Keratinocyte (primary cell): ENCODE measurements at regions not wholly inside any gene's neighbourhood (a gene's known extent, or its start where the extent isn't known, plus 50 kb on each side); places are given as distances from the start of the nearest gene placed in this dataset.

Experiments used
- DNase-seq: peaks from one replicate; pipeline ENCODE4 v3.0.0-alpha.2; 2011; ENCODE audit warnings: low read depth, missing footprints, low spot score
- FAIRE-seq: peaks from 2 replicates; lab custom pipeline; 2011; peaks lifted over from hg19 to GRCh38; lab: Jason Lieb, UNC
- H2AFZ ChIP-seq: 2 replicates; pipeline ENCODE4 v1.6.0; 2012; ENCODE audit warnings: low read length, control low read depth, inconsistent platforms; ENCODE audit not compliant: control insufficient read depth
- H3K27ac ChIP-seq: 2 replicates; pipeline ENCODE4 v1.5.1; 2011; ENCODE audit warnings: low read length; ENCODE audit not compliant: control insufficient read depth, insufficient read depth
- H3K27me3 ChIP-seq: 3 replicates; pipeline ENCODE4 v1.6.0; 2011; ENCODE audit warnings: low read length; ENCODE audit not compliant: control insufficient read depth, insufficient read depth; ENCODE audit errors: extremely low read depth
- H3K36me3 ChIP-seq, 2 experiments: 2 replicates in 1 of 2; 3 replicates in 1 of 2; pipeline ENCODE4 v1.5.1; 2011; ENCODE audit warnings: low read length in 2 of 2, mild to moderate bottlenecking in 1 of 2; ENCODE audit not compliant: control insufficient read depth in 2 of 2, insufficient read depth in 2 of 2; ENCODE audit errors: extremely low read depth in 1 of 2
- H3K4me1 ChIP-seq: 3 replicates; pipeline ENCODE4 v1.5.1; 2011; ENCODE audit warnings: low read length; ENCODE audit not compliant: control insufficient read depth, insufficient read depth; ENCODE audit errors: extremely low read depth
- H3K4me2 ChIP-seq: 3 replicates; pipeline ENCODE4 v1.6.0; 2011; ENCODE audit warnings: low read depth, low read length; ENCODE audit not compliant: control insufficient read depth, insufficient read depth; ENCODE audit errors: extremely low read depth
- H3K4me3 ChIP-seq, 3 experiments: fragments of 200-600 bp in 1 of 3; sonication (generic) in 1 of 3; 2 replicates in 2 of 3; 3 replicates in 1 of 3; pipeline ENCODE4 v1.5.1; 2011 to 2016; ENCODE audit warnings: low read length in 3 of 3, mild to moderate bottlenecking in 3 of 3, control low read depth in 2 of 3, inconsistent platforms in 1 of 3, low read depth in 1 of 3, mixed read lengths in 1 of 3, mixed run types in 1 of 3, moderate library complexity in 1 of 3; ENCODE audit not compliant: control insufficient read depth in 2 of 3, insufficient read depth in 2 of 3; ENCODE audit errors: extremely low read depth in 1 of 3
- H3K79me2 ChIP-seq: 2 replicates; pipeline ENCODE4 v1.6.0; 2012; ENCODE audit warnings: low read length; ENCODE audit not compliant: control insufficient read depth, insufficient read depth
- H3K9ac ChIP-seq: 3 replicates; pipeline ENCODE4 v1.6.0; 2011; ENCODE audit warnings: low read length; ENCODE audit not compliant: control insufficient read depth, insufficient read depth; ENCODE audit errors: extremely low read depth
- H3K9me1 ChIP-seq: 3 replicates; pipeline ENCODE4 v1.6.0; 2011; ENCODE audit warnings: low read length; ENCODE audit not compliant: control insufficient read depth, insufficient read depth; ENCODE audit errors: extremely low read depth
- H3K9me3 ChIP-seq: 2 replicates; pipeline ENCODE4 v1.5.1; 2012; ENCODE audit warnings: low read depth, low read length; ENCODE audit not compliant: control insufficient read depth
- H4K20me1 ChIP-seq: 3 replicates; pipeline ENCODE4 v1.6.0; 2011; ENCODE audit warnings: low read length; ENCODE audit not compliant: control insufficient read depth, insufficient read depth; ENCODE audit errors: extremely low read depth
- EZH2 ChIP-seq: IDR thresholded peaks from one replicate; pipeline ENCODE4 v1.6.1; 2012; ENCODE audit warnings: inconsistent platforms, mild to moderate bottlenecking, low read length, moderate library complexity
- dilution Hi-C: fragments of 300-500 bp; cut with MboI; formaldehyde crosslinking; loops from one replicate; pipeline ENCODE4 v1.7.0; 2020; ENCODE audit warnings: low sequenced_read_pairs; ENCODE audit not compliant: extremely low pct_ligation_motif_present
- TF ChIP-seq, protein P1 (sequence below), 3 experiments: IDR thresholded peaks in 1 of 3; conservative IDR thresholded peaks in 1 of 3; optimal IDR thresholded peaks in 1 of 3; 2 replicates in 2 of 3; 3 replicates in 1 of 3; pipeline versions ENCODE3 to v1.5.1; 2011; ENCODE audit warnings: low read length in 3 of 3, mild to moderate bottlenecking in 3 of 3, moderate library complexity in 2 of 3, control low read depth in 1 of 3, inconsistent platforms in 1 of 3; ENCODE audit not compliant: insufficient read depth in 2 of 3; ENCODE audit errors: extremely low read depth in 1 of 3

DNA sequence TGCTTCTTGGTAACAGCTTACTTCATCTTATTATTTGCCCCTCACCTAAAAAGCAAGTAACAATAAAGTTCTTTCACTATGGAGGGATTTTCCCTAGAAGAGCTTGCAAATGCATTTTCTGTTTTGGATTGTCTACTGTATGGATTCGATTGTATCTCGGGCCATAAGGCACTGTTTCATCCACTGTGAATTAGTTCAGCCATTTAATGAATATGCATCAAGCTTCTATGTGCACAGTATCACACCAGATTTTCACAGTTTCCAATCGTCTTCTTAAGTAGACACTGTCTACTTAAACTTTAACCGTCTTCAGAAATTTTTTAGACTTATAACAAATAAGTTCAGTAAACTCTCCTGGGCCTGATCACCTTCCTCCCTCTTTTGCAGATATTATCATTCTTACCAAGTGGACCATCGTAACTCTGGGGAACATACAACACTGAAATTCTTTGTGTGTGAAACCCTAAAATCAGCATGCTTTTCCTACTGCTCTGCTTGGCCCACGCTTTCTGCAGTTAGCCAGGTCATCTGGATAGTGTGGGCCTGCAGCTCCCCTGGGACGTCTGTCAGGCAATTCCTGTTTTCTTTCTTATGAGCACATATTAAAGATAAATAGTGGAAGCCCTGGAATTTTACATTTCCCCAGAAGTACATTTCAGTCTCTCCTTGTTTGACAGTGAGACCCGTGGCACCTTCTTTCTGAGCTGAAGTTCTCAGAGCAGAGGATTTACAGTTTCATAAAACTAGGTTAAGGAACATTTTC, 136.5 kb upstream of the PDE10A start:
- FAIRE-seq (no peak), DNase-seq (no peak)
- no peaks in the 10 kb centered on the region for H3K36me3 ChIP-seq
- no peaks in the 10 kb centered on the region for H3K9me1 ChIP-seq
- H3K4me3 ChIP-seq, result no peak overlapping the region
- no peaks in the 10 kb centered on the region for H3K4me1 ChIP-seq
- H3K27me3 ChIP-seq, result no peaks in the 10 kb centered on the region
- no peak overlapping the region for H3K9ac ChIP-seq
- no peaks in the 10 kb centered on the region for H3K79me2 ChIP-seq
- H3K27ac ChIP-seq, result no peak overlapping the region
- H2AFZ ChIP-seq, result no peak overlapping the region
- H4K20me1 ChIP-seq, result no peaks in the 10 kb centered on the region
- peaks cover 2% of the 10 kb centered on the region for H3K9me3 ChIP-seq
- dilution Hi-C loops, result no loop called here
- no peak overlapping the region for H3K4me2 ChIP-seq
- TF ChIP-seq EZH2, result no peak
- TF ChIP-seq, protein P1, sequence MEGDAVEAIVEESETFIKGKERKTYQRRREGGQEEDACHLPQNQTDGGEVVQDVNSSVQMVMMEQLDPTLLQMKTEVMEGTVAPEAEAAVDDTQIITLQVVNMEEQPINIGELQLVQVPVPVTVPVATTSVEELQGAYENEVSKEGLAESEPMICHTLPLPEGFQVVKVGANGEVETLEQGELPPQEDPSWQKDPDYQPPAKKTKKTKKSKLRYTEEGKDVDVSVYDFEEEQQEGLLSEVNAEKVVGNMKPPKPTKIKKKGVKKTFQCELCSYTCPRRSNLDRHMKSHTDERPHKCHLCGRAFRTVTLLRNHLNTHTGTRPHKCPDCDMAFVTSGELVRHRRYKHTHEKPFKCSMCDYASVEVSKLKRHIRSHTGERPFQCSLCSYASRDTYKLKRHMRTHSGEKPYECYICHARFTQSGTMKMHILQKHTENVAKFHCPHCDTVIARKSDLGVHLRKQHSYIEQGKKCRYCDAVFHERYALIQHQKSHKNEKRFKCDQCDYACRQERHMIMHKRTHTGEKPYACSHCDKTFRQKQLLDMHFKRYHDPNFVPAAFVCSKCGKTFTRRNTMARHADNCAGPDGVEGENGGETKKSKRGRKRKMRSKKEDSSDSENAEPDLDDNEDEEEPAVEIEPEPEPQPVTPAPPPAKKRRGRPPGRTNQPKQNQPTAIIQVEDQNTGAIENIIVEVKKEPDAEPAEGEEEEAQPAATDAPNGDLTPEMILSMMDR (optimal IDR thresholded peaks at IDR 0.05 in 1 of 3, IDR thresholded peaks at IDR 0.05 in 1 of 3, conservative IDR thresholded peaks at IDR 0.05 in 1 of 3; ENCODE audit: extremely low read depth in 1 of 3, insufficient read depth in 2 of 3, low read length in 3 of 3), result no peak

DNA sequence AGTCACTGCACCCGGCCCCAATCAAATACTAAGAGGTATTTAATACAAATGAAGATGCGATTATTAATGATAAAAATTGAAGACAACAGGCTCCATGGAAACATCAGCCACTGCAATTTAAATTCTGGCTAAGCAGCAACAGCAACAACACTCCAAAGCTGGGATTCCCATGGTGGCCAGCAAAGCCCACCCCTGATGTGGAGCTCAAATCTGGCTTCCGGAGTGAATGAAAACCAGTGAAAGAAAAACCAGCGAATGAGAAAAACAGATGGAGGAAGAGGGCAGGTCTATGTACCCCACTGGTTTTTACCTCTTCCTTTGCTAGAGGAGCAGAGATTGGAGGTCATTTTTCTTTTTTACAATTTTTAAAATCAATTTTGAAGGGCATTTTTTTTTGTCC, 135.9 kb upstream of the PDE10A start:
- dilution Hi-C loops, result no loop called here
- Histone ChIP-seq H2AFZ (no peak overlapping the region), H3K27me3 (no peaks in the 10 kb centered on the region), H4K20me1 (no peaks in the 10 kb centered on the region), H3K9me3 (peaks cover 6% of the 10 kb centered on the region), H3K79me2 (no peaks in the 10 kb centered on the region), H3K4me2 (no peak overlapping the region), H3K9me1 (no peaks in the 10 kb centered on the region), H3K4me3 (no peak overlapping the region), H3K36me3 (no peaks in the 10 kb centered on the region), H3K9ac (no peak overlapping the region), H3K4me1 (no peaks in the 10 kb centered on the region), H3K27ac (no peak overlapping the region)
- no peak for DNase-seq
- TF ChIP-seq, protein P1 (optimal IDR thresholded peaks at IDR 0.05 in 1 of 3, IDR thresholded peaks at IDR 0.05 in 1 of 3, conservative IDR thresholded peaks at IDR 0.05 in 1 of 3; ENCODE audit: extremely low read depth in 1 of 3, insufficient read depth in 2 of 3, low read length in 3 of 3), result no peak
- TF ChIP-seq EZH2, result no peak
- no peak for FAIRE-seq
